Suprapubic skin (tissue), 4 donors: ENCODE measurements at regions not wholly inside any gene's neighbourhood (a gene's known extent, or its start where the extent isn't known, plus 50 kb on each side); places are given as distances from the start of the nearest gene placed in this dataset.

Experiments used
- CTCF ChIP-seq, 2 donors: fragments of 200-600 bp in 1 of 2; fragments of 450-650 bp in 1 of 2; sonication (generic) in 1 of 2; IDR thresholded peaks; one replicate each; pipeline ENCODE4 v1.5.1; 2016 to 2019; ENCODE audit warnings: antibody characterized with exemption in 2 of 2, mild to moderate bottlenecking in 1 of 2, moderate library complexity in 1 of 2
- EP300 ChIP-seq: sonication (generic); formaldehyde crosslinking; IDR thresholded peaks from one replicate; pipeline ENCODE4 v1.6.1; 2017; ENCODE audit warnings: antibody characterized with exemption
- POLR2A ChIP-seq, 2 donors: fragments of 450-650 bp; IDR thresholded peaks; one replicate each; pipeline ENCODE4 v1.6.1; 2017; ENCODE audit warnings: antibody characterized with exemption in 2 of 2, mild to moderate bottlenecking in 2 of 2, moderate library complexity in 2 of 2
- POLR2AphosphoS5 ChIP-seq, 3 donors: sonication (generic); formaldehyde crosslinking; IDR thresholded peaks; one replicate each; pipeline ENCODE4 v1.6.1; 2017; ENCODE audit warnings: antibody characterized with exemption in 3 of 3

GRCh38 chr10:83995738-83996331 lies 143.5 kb upstream of the GHITM start:
- no peak for TF ChIP-seq POLR2A (IDR thresholded peaks at IDR 0.05)
- no peak for TF ChIP-seq CTCF (IDR thresholded peaks at IDR 0.05)
- TF ChIP-seq POLR2AphosphoS5 (IDR thresholded peaks at IDR 0.05) = no peak
- no peak for TF ChIP-seq EP300
